H1 (cell line): ENCODE measurements at regions not wholly inside any gene's neighbourhood (a gene's known extent, or its start where the extent isn't known, plus 50 kb on each side); places are given as distances from the start of the nearest gene placed in this dataset.

ENCODE experiments used
- CTCF ChIA-PET: fragments of 300-600 bp; sonication (Branson Sonifier 250); formaldehyde crosslinking; loops from one replicate; lab custom pipeline; 2021; ENCODE audit not compliant: partially characterized antibody; lab: Charles Lee
- POLR2A ChIA-PET: fragments of 300-600 bp; sonication (Branson Sonifier 250); formaldehyde crosslinking; loops from one replicate; lab custom pipeline; 2021; ENCODE audit warnings: inconsistent platforms; ENCODE audit not compliant: partially characterized antibody; lab: Charles Lee
- DNase-seq, 2 experiments: peaks; one replicate each; pipeline versions ENCODE4 v3.0.0 to v3.0.0-alpha.2; 2010 to 2022; ENCODE audit warnings: low spot score in 2 of 2, low read depth in 1 of 2, mixed read lengths in 1 of 2
- FAIRE-seq: peaks from 2 replicates; lab custom pipeline; 2011; peaks lifted over from hg19 to GRCh38; lab: Jason Lieb, UNC
- H2AFZ ChIP-seq: 2 replicates; pipeline ENCODE4 v1.8.1; 2012; ENCODE audit warnings: low read length, inconsistent platforms
- H2AK5ac ChIP-seq: 2 replicates; pipeline ENCODE4 v1.6.1; 2013; ENCODE audit warnings: low read depth, low read length
- H2BK120ac ChIP-seq: replicated peaks from 2 replicates; pipeline ENCODE3; 2013; ENCODE audit warnings: low read depth, low read length, inconsistent platforms
- H2BK12ac ChIP-seq: 2 replicates; pipeline ENCODE4 v1.6.1; 2013; ENCODE audit warnings: low read depth, low read length
- H2BK15ac ChIP-seq: 2 replicates; pipeline ENCODE4 v1.6.1; 2013; ENCODE audit warnings: low read length
- H2BK20ac ChIP-seq: 2 replicates; pipeline ENCODE4 v1.6.1; 2013; ENCODE audit warnings: low read length
- H2BK5ac ChIP-seq: 2 replicates; pipeline ENCODE4 v1.6.1; 2013; ENCODE audit warnings: low read depth, low read length
- H3K14ac ChIP-seq: 2 replicates; pipeline ENCODE4 v1.6.1; 2013; ENCODE audit warnings: inconsistent platforms; ENCODE audit not compliant: insufficient read length
- H3K18ac ChIP-seq: 2 replicates; pipeline ENCODE4 v1.6.1; 2013; ENCODE audit warnings: low read length; ENCODE audit errors: extremely low read depth
- H3K23ac ChIP-seq: 2 replicates; pipeline ENCODE4 v1.6.1; 2013; ENCODE audit warnings: inconsistent platforms; ENCODE audit not compliant: insufficient read length
- H3K23me2 ChIP-seq: 2 replicates; pipeline ENCODE4 v1.6.1; 2013; ENCODE audit warnings: low read depth, low read length
- H3K27ac ChIP-seq: 2 replicates; pipeline ENCODE4 v1.6.1; 2011; ENCODE audit warnings: low read depth, low read length, inconsistent platforms
- H3K27me3 ChIP-seq, 4 experiments: replicated peaks in 1 of 4; 1 replicate in 1 of 4; 2 replicates in 3 of 4; pipeline versions ENCODE4 v1.6.1 to v1.8.1; 2011 to 2013; ENCODE audit warnings: low read length in 3 of 4, mild to moderate bottlenecking in 3 of 4, inconsistent platforms in 2 of 4, mixed read lengths in 2 of 4, moderate library complexity in 1 of 4; ENCODE audit not compliant: control insufficient read depth in 3 of 4, insufficient read depth in 3 of 4; ENCODE audit errors: extremely low read depth in 1 of 4
- H3K36me3 ChIP-seq, 4 experiments: 2 replicates each; pipeline versions ENCODE4 v1.6.1 to v1.8.1; 2011 to 2013; ENCODE audit warnings: mild to moderate bottlenecking in 4 of 4, low read length in 3 of 4, moderate library complexity in 2 of 4, control low read depth in 1 of 4, inconsistent platforms in 1 of 4; ENCODE audit not compliant: insufficient read depth in 4 of 4, control insufficient read depth in 2 of 4
- H3K4ac ChIP-seq: replicated peaks from 2 replicates; pipeline ENCODE3; 2013; ENCODE audit warnings: low read length, low read depth, mixed read lengths, inconsistent platforms; ENCODE audit not compliant: insufficient read length
- H3K4me1 ChIP-seq, 4 experiments: replicated peaks in 1 of 4; 1 replicate in 1 of 4; 2 replicates in 3 of 4; pipeline versions ENCODE4 v1.6.1 to v1.8.1; 2011 to 2013; ENCODE audit warnings: low read length in 3 of 4, inconsistent platforms in 2 of 4, mixed read lengths in 1 of 4; ENCODE audit not compliant: insufficient read depth in 4 of 4, control insufficient read depth in 3 of 4
- H3K4me2 ChIP-seq, 2 experiments: 2 replicates each; pipeline versions ENCODE4 v1.6.1 to v1.8.1; 2011 to 2013; ENCODE audit warnings: low read depth in 2 of 2, low read length in 2 of 2, control low read depth in 1 of 2, inconsistent platforms in 1 of 2, mild to moderate bottlenecking in 1 of 2; ENCODE audit not compliant: insufficient read depth in 1 of 2
- H3K4me3 ChIP-seq, 4 experiments: fragments of 200-600, 300-600 bp in 1 of 4; sonication (generic), shearing (Covaris generic), sonication (Bioruptor Twin) in 1 of 4; 2 replicates each; pipeline versions ENCODE4 v1.5.1 to v1.8.1; 2011 to 2016; ENCODE audit warnings: low read length in 4 of 4, low read depth in 3 of 4, control low read depth in 2 of 4, inconsistent platforms in 2 of 4, mild to moderate bottlenecking in 2 of 4, mixed read lengths in 1 of 4, moderate library complexity in 1 of 4; ENCODE audit not compliant: insufficient read depth in 2 of 4; ENCODE audit errors: extremely low read depth in 1 of 4
- H3K56ac ChIP-seq: replicated peaks from 2 replicates; pipeline ENCODE3; 2013; ENCODE audit warnings: low read depth, mild to moderate bottlenecking, mixed read lengths, low read length, inconsistent platforms; ENCODE audit not compliant: insufficient read length
- H3K79me1 ChIP-seq: 2 replicates; pipeline ENCODE4 v1.6.1; 2013; ENCODE audit warnings: low read depth, low read length, control low read depth
- H3K79me2 ChIP-seq, 2 experiments: 2 replicates each; pipeline versions ENCODE4 v1.6.1 to v1.8.1; 2012 to 2013; ENCODE audit warnings: low read length in 2 of 2, mild to moderate bottlenecking in 2 of 2, inconsistent platforms in 1 of 2; ENCODE audit not compliant: insufficient read depth in 2 of 2, control insufficient read depth in 1 of 2
- H3K9ac ChIP-seq, 4 experiments: replicated peaks in 1 of 4; 1 replicate in 1 of 4; 2 replicates in 3 of 4; pipeline versions ENCODE4 v1.6.1 to v1.8.1; 2011 to 2013; ENCODE audit warnings: low read depth in 3 of 4, low read length in 3 of 4, control low read depth in 2 of 4, mild to moderate bottlenecking in 2 of 4, moderate library complexity in 2 of 4, inconsistent platforms in 1 of 4; ENCODE audit errors: extremely low read depth in 1 of 4
- H3K9me3 ChIP-seq, 2 experiments: 2 replicates each; pipeline versions ENCODE4 v1.6.1 to v1.8.1; 2012 to 2013; ENCODE audit warnings: mild to moderate bottlenecking in 2 of 2, moderate library complexity in 2 of 2, control low read depth in 1 of 2, inconsistent platforms in 1 of 2, low read depth in 1 of 2, low read length in 1 of 2, mixed read lengths in 1 of 2; ENCODE audit not compliant: insufficient read depth in 2 of 2
- H4K20me1 ChIP-seq, 2 experiments: replicated peaks in 1 of 2; 2 replicates each; pipeline versions ENCODE3 to v1.8.1; 2011 to 2013; ENCODE audit warnings: inconsistent platforms in 2 of 2, low read length in 2 of 2, mild to moderate bottlenecking in 1 of 2; ENCODE audit not compliant: insufficient read depth in 2 of 2, control insufficient read depth in 1 of 2
- H4K5ac ChIP-seq: 2 replicates; pipeline ENCODE4 v1.6.1; 2013; ENCODE audit warnings: low read length, low read depth, mixed read lengths, inconsistent platforms; ENCODE audit not compliant: insufficient read length
- H4K8ac ChIP-seq: 2 replicates; pipeline ENCODE4 v1.8.0; 2013; ENCODE audit warnings: mild to moderate bottlenecking, moderate library complexity, low read length, inconsistent platforms; ENCODE audit not compliant: insufficient read depth; ENCODE audit errors: extremely low read depth
- H4K91ac ChIP-seq: replicated peaks from 2 replicates; pipeline ENCODE3; 2013; ENCODE audit warnings: low read length, mixed read lengths, inconsistent platforms; ENCODE audit not compliant: insufficient read length
- BACH1 ChIP-seq: IDR thresholded peaks from 2 replicates; pipeline ENCODE4 v1.6.1; 2012; ENCODE audit warnings: low read length, improper control_type of control experiment
- CBX8 ChIP-seq: fragments of 300-800, 300-1000 bp; sonication (generic); IDR thresholded peaks from 2 replicates; pipeline ENCODE4 v1.7.1; 2016; ENCODE audit warnings: low read depth, low read length, borderline replicate concordance
- MAFK ChIP-seq: IDR thresholded peaks from 2 replicates; pipeline ENCODE4 v1.6.1; 2012; ENCODE audit warnings: low read depth, mild to moderate bottlenecking, improper control_type of control experiment, low read length
- PHF8 ChIP-seq: fragments of 200-600 bp; sonication (generic); conservative IDR thresholded peaks from 2 replicates; pipeline ENCODE4 v1.7.1; 2012; ENCODE audit warnings: low read depth, mild to moderate bottlenecking, inconsistent platforms, low read length, moderate library complexity
- POLR2AphosphoS5 ChIP-seq: IDR thresholded peaks from 2 replicates; pipeline ENCODE4 v1.6.1; 2011; ENCODE audit warnings: low read depth, low read length
- RAD21 ChIP-seq, 2 experiments: IDR thresholded peaks in 1 of 2; conservative IDR thresholded peaks in 1 of 2; 2 replicates each; pipeline ENCODE4 v1.6.1; 2011; ENCODE audit warnings: low read depth in 2 of 2, low read length in 2 of 2, improper control_type of control experiment in 1 of 2, inconsistent platforms in 1 of 2, mild to moderate bottlenecking in 1 of 2, moderate library complexity in 1 of 2
- RXRA ChIP-seq: IDR thresholded peaks from 2 replicates; pipeline ENCODE4 v1.6.1; 2011; ENCODE audit warnings: low read depth, mild to moderate bottlenecking, low read length, moderate library complexity; ENCODE audit not compliant: insufficient read depth
- SP1 ChIP-seq: IDR thresholded peaks from 2 replicates; pipeline ENCODE4 v1.6.1; 2011; ENCODE audit warnings: low read depth, low read length
- SUZ12 ChIP-seq: fragments of 200-600 bp; sonication (generic); IDR thresholded peaks from 2 replicates; pipeline ENCODE4 v1.6.1; 2012; ENCODE audit warnings: mild to moderate bottlenecking, inconsistent platforms, low read length, moderate library complexity, mixed read lengths
- WGBS, 2 experiments: shearing (Covaris generic) in 1 of 2; methylation state at CpG; one replicate each; pipeline versions ENCODE4 v1.1.6 to v1.1.7; 2013 to 2015; ENCODE audit warnings: low lambda C conversion rate in 2 of 2, mixed read lengths in 2 of 2, inconsistent platforms in 1 of 2, low coverage in 1 of 2, missing lambda C conversion rate in 1 of 2; ENCODE audit not compliant: insufficient replicate concordance in 2 of 2, insufficient coverage in 1 of 2, insufficient read length in 1 of 2; ENCODE audit errors: extremely low coverage in 1 of 2, missing lambda C conversion rate in 1 of 2; 5-methylcytosine and 5-hydroxymethylcytosine counted together
- TF ChIP-seq, protein P1 (sequence below), 3 experiments: IDR thresholded peaks; 1 replicate in 2 of 3; 2 replicates in 1 of 3; pipeline versions ENCODE4 v1.5.1 to v1.6.1; 2011; ENCODE audit warnings: low read length in 3 of 3, mild to moderate bottlenecking in 3 of 3, inconsistent platforms in 2 of 3, low read depth in 1 of 3, moderate library complexity in 1 of 3; ENCODE audit not compliant: insufficient read depth in 1 of 3; ENCODE audit errors: control extremely low read depth in 1 of 3
- TF ChIP-seq, protein P2 (sequence below): IDR thresholded peaks from 2 replicates; pipeline ENCODE4 v1.6.1; 2011; ENCODE audit warnings: low read length, improper control_type of control experiment

- no peak overlapping the region for H4K91ac ChIP-seq
- CTCF ChIA-PET, result no interaction called here
- DNase-seq (no peak), FAIRE-seq (no peak)
- no peak overlapping the region for H4K5ac ChIP-seq
- H3K79me2 ChIP-seq, result no peaks in the 10 kb centered on the region
- WGBS, 2 experiments, result 86% methylated on average over 4 of the region's 6 CpGs; no CpG with 5 or more reads in 1 of the 2 experiments
- H3K9ac ChIP-seq, result no peak overlapping the region
- no peak overlapping the region for H3K4me3 ChIP-seq
- H4K8ac ChIP-seq, result no peak overlapping the region
- H2BK12ac ChIP-seq, result no peak overlapping the region
- no peak overlapping the region for H3K56ac ChIP-seq
- H3K23me2 ChIP-seq, result no peaks in the 10 kb centered on the region
- no peaks in the 10 kb centered on the region for H3K36me3 ChIP-seq
- H2BK20ac ChIP-seq, result no peak overlapping the region
- H2BK15ac ChIP-seq, result no peak overlapping the region
- no peak overlapping the region for H3K14ac ChIP-seq
- H3K4ac ChIP-seq, result no peak overlapping the region
- H3K4me1 ChIP-seq, result no peaks in the 10 kb centered on the region
- no peak overlapping the region for H3K27ac ChIP-seq
- H3K18ac ChIP-seq, result no peak overlapping the region
- H2BK5ac ChIP-seq, result no peak overlapping the region
- H3K9me3 ChIP-seq, result no peaks in the 10 kb centered on the region
- no peaks in the 10 kb centered on the region for H4K20me1 ChIP-seq
- no peak overlapping the region for H3K23ac ChIP-seq
- no peak overlapping the region for H2AFZ ChIP-seq
- no peak overlapping the region for H2BK120ac ChIP-seq
- H3K79me1 ChIP-seq, result no peaks in the 10 kb centered on the region
- no peak overlapping the region for H3K4me2 ChIP-seq
- POLR2A ChIA-PET, result no interaction called here
- H2AK5ac ChIP-seq, result no peak overlapping the region
- H3K27me3 ChIP-seq, result no peaks in the 10 kb centered on the region
- no peak for TF ChIP-seq CBX8
- TF ChIP-seq RAD21 (IDR thresholded peaks at IDR 0.05 in 1 of 2, conservative IDR thresholded peaks at IDR 0.05 in 1 of 2; ENCODE audit: low read depth in 2 of 2, low read length in 2 of 2), result no peak
- TF ChIP-seq, protein P1, sequence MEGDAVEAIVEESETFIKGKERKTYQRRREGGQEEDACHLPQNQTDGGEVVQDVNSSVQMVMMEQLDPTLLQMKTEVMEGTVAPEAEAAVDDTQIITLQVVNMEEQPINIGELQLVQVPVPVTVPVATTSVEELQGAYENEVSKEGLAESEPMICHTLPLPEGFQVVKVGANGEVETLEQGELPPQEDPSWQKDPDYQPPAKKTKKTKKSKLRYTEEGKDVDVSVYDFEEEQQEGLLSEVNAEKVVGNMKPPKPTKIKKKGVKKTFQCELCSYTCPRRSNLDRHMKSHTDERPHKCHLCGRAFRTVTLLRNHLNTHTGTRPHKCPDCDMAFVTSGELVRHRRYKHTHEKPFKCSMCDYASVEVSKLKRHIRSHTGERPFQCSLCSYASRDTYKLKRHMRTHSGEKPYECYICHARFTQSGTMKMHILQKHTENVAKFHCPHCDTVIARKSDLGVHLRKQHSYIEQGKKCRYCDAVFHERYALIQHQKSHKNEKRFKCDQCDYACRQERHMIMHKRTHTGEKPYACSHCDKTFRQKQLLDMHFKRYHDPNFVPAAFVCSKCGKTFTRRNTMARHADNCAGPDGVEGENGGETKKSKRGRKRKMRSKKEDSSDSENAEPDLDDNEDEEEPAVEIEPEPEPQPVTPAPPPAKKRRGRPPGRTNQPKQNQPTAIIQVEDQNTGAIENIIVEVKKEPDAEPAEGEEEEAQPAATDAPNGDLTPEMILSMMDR (IDR thresholded peaks at IDR 0.05; ENCODE audit: control extremely low read depth in 1 of 3, insufficient read depth in 1 of 3, low read depth in 1 of 3, low read length in 3 of 3), result no peak
- no peak for TF ChIP-seq SUZ12
- no peak for TF ChIP-seq SP1
- TF ChIP-seq POLR2AphosphoS5, result no peak
- TF ChIP-seq, protein P2, sequence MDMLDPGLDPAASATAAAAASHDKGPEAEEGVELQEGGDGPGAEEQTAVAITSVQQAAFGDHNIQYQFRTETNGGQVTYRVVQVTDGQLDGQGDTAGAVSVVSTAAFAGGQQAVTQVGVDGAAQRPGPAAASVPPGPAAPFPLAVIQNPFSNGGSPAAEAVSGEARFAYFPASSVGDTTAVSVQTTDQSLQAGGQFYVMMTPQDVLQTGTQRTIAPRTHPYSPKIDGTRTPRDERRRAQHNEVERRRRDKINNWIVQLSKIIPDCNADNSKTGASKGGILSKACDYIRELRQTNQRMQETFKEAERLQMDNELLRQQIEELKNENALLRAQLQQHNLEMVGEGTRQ, result no peak
- no peak for TF ChIP-seq RXRA
- TF ChIP-seq MAFK, result no peak
- no peak for TF ChIP-seq BACH1
- no peak for TF ChIP-seq PHF8
These were observed 179.3 kb upstream of the STS start for GRCh38 chrX:6968231-6968630.
